Bronchial epithelial cell (primary cell): ENCODE measurements at regions not wholly inside any gene's neighbourhood (a gene's known extent, or its start where the extent isn't known, plus 50 kb on each side); places are given as distances from the start of the nearest gene placed in this dataset.
"Not testable (repeated sequence)": the region's sequence is repeated elsewhere in the genome, so short reads cannot be mapped to it uniquely, and the experiment has no call there.

ENCODE experiments used
- DNase-seq: peaks from one replicate; pipeline ENCODE4 v3.0.0-alpha.2; 2010; ENCODE audit warnings: low read depth
- FAIRE-seq: peaks from 2 replicates; lab custom pipeline; 2011; peaks lifted over from hg19 to GRCh38; lab: Jason Lieb, UNC
- H3K27me3 ChIP-seq: 2 replicates; pipeline ENCODE4 v1.5.1; 2011; ENCODE audit warnings: low read length; ENCODE audit not compliant: control insufficient read depth, insufficient read depth
- H3K36me3 ChIP-seq: 2 replicates; pipeline ENCODE4 v1.5.1; 2011; ENCODE audit warnings: low read length; ENCODE audit not compliant: control insufficient read depth, insufficient read depth
- H3K4me3 ChIP-seq: 2 replicates; pipeline ENCODE4 v1.5.1; 2011; ENCODE audit warnings: mild to moderate bottlenecking, low read depth, low read length, control low read depth
- CTCF ChIP-seq: IDR thresholded peaks from 2 replicates; pipeline ENCODE4 v1.5.1; 2011; ENCODE audit warnings: mild to moderate bottlenecking, moderate library complexity, low read length, control low read depth, inconsistent platforms; ENCODE audit not compliant: insufficient read depth, severe bottlenecking

DNA sequence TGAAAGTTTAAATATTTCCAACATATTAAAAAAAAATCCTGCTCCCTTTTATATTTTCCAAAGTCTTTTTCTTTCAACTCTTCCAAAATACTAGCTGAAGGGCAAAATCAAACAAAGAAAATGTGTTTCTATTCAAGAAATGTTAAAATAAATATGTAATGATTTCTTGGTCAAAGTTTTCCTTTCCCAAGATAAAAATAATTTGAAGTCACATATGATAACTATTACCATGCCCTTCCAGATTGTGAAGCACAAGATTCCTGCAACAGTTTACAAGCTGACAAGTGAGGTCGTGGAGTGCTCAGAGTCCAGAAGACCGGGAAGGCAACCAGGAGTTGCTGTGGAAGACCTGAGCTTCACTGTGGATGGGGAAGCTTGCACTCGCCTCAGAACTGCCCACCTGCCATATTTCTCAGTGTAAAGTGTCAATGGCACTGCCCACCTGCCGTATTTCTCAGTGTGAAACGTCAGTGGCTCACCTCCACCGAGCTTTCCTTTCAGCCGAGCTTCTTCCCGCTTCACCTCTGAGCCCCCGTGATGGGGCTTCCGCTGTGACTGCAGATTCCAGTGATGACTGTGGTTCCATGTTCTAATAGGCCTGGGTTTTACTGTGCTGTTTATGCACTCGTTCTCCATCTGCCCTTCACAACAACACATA, 160.5 kb downstream of the THBS2 start:
- H3K27me3 ChIP-seq = no peaks in the 10 kb centered on the region
- no peaks in the 10 kb centered on the region for H3K36me3 ChIP-seq
- no peak for TF ChIP-seq CTCF
- H3K4me3 ChIP-seq = no peak overlapping the region
- DNase-seq (no peak), FAIRE-seq (no peak)

DNA sequence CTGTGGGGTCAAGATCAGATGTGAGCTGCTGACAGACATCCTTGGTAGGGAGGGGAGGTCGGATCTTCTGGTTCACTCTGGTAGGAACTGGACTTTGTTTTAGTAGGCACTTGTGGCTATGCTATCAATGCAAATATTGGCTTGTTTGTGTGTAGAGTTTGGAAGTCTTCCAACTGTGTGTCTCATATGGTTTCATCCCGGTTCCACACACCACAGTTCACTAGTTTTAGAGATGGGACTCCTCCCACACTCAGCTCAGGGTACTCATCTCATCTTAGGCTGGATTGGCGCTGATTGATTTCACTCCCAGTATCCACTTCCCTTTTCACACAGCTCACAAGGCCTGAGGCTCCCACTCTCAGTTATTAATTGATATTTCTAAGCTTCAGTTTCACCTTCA, 161.3 kb downstream of the THBS2 start:
- no peak for TF ChIP-seq CTCF
- Histone ChIP-seq H3K4me3 (no peak overlapping the region), H3K27me3 (no peaks in the 10 kb centered on the region), H3K36me3 (no peaks in the 10 kb centered on the region)
- FAIRE-seq (peak; percentile 55), DNase-seq (no peak)

DNA sequence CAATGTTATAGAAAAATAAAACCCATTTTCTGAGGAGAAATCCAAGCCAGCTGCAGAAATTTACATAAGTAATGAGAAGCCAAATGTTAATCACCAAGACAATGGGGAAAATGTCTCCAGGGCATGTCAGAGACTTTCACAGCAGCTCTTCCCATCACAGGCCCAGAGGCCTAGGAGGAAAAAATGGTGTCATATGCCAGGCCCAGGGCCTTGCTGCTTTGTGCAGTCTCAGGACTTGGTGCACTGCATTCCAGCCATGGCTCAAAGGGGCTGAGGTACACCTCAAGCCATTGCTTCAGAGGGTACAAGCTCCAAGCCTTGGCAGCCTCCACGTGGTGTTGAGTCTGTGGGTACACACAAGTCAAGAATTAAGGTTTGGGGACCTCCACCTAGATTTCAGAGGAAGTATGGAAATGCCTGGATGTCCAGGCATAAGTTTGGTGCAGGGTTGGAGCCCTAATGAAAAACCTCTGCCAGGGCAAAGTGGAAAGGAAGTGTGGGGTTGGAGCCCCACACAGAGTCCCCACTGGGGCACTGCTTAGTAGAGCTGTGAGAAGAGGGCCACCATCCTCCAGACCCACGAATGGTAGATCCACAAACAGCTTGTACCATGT, 163.0 kb downstream of the THBS2 start:
- H3K4me3 ChIP-seq, H3K27me3 ChIP-seq, H3K36me3 ChIP-seq, FAIRE-seq, DNase-seq: not testable (repeated sequence)

DNA sequence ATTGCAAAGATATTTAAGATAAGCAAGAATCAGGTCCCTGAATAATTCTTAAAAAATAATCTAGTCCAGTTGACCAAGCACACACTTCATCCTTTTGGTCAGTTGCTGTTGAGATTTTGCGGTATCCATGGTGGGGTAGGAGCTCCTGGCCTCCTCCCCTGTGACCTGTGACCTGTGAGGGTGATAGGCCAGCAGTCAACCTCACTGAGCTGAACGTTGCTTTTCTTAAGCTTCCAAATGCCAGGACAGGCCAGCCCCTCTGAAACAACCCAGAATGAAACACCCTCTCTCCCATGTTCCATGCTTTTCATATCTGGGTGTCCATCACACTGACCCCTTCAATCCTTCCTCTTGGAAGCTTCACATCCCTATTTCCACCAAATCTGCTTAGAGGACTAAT, 164.9 kb downstream of the THBS2 start:
- Histone ChIP-seq H3K27me3 (no peaks in the 10 kb centered on the region), H3K4me3 (no peak overlapping the region), H3K36me3 (no peaks in the 10 kb centered on the region)
- no peak for FAIRE-seq
- no peak for DNase-seq
- TF ChIP-seq CTCF = no peak

DNA sequence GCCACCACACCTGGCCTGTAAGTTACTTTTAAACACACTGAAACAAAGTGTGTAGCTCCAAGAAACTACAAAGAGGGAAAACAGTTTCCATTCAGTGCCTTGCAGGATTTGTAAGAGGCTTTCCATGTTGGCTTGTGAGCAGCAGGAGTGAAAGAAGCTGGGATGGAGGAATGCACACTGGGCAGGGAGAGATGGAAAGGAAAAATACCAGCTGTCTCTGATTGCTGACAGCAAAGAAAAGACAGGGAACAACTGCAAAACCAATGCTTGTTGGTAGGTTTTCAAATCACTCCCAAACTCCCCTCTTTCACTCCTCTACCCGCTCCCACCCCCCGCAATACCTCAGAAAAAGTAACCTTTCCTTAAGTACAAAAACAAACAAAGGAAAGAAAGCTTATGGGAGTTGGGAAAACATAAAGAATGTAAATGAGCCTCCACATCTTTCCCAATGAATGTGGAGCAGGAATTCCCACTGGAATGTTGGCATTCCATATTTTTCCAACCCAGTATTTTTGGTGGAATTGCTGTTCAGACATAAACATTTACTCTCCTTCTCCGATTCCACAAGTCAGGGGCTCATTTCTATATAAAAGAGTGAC, 166.1 kb downstream of the THBS2 start:
- H3K36me3 ChIP-seq = no peaks in the 10 kb centered on the region
- H3K4me3 ChIP-seq = no peak overlapping the region
- DNase-seq (no peak), FAIRE-seq (no peak)
- no peak for TF ChIP-seq CTCF
- H3K27me3 ChIP-seq = no peaks in the 10 kb centered on the region

DNA sequence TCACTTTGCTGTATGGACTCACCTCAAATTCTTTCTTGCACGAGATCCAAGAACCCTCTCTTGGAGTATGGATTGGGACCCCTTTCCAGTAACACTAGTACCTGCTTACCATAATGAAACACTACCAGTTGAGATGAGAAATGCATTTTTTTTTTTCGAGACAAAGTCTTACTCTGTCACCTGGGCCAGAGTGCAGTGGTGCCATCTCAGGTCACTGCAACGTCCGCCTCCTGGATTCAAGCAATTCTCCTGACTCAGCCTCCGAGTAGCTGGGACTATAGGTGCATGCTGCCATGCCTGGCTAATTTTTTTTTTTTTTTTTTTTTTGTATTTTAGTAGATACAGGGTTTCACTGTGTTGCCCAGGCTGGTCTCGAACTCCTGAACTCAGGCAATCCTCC, 167.0 kb downstream of the THBS2 start:
- H3K36me3 ChIP-seq, H3K27me3 ChIP-seq, H3K4me3 ChIP-seq, DNase-seq, FAIRE-seq: not testable (repeated sequence)

GRCh38 chr6:169086020-169086419, 167.6 kb downstream of the THBS2 start:
- no peak for TF ChIP-seq CTCF
- peak; percentile 62 for DNase-seq
- Histone ChIP-seq H3K27me3 (no peaks in the 10 kb centered on the region), H3K4me3 (no peak overlapping the region), H3K36me3 (no peaks in the 10 kb centered on the region)
- FAIRE-seq = no peak
